ENCODE measurements at regions not wholly inside any gene's neighbourhood (a gene's known extent, or its start where the extent isn't known, plus 50 kb on each side); places are given as distances from the start of the nearest gene placed in this dataset.

GRCh38 chr11:115931548-115932083 lies 427.4 kb upstream of the CADM1 start:
- Histone ChIP-seq H3K36me3 (no peaks in the 10 kb centered on the region), H3K4me1 (peaks cover 0 to 19% of the 10 kb centered on the region in 2 donors), H3K27me3 (no peaks in the 10 kb centered on the region), H3K9me3 (no peaks in the 10 kb centered on the region), H3K4me3 (no peak overlapping the region), H3K27ac (no peak overlapping the region)
- intact Hi-C loops (cut with DNase I): no loop called here
- no peak for TF ChIP-seq CTCF (IDR thresholded peaks at IDR 0.05)
- no peak for DNase-seq
- ATAC-seq: peak; percentile 44

DNA sequence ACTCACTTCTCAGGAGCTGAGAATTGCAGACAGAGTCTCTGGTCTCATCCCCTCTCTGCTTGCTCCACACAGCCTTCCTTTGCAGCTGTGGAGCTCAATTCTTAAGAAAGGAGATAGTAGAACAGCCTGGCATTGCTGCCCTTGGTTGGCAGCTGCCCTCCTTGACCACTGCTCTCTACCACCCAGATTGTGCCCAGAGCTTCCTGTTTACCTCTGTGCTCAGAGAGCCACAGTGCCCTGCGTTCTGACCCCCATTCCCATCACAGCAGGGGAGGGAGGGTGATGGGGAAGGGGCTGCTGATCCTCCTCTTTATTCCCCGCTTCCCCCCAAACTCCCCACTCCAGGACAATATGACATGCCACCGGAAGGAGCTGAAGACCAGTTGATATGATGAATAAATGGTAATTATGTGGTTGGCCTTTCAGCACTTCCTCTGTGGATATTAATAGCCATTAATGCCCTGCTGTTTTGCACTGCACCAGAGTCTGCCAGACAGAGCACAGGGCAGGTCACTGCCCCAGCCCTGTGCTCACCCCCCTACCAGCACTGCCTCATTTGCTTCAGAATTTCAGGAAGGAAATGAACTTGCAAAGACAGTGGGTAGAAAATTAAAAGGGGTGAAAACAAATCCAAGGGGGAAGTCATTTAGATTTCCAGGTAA lies 426.8 kb upstream of the CADM1 start:
- peak; percentile 81 for ATAC-seq
- no peak overlapping the region for H3K4me3 ChIP-seq
- H3K27ac ChIP-seq: no peak overlapping the region
- H3K9me3 ChIP-seq: no peaks in the 10 kb centered on the region
- no peak for DNase-seq
- no peaks in the 10 kb centered on the region for H3K27me3 ChIP-seq
- no peaks in the 10 kb centered on the region for H3K36me3 ChIP-seq
- intact Hi-C loops (cut with DNase I): no loop called here
- peaks cover 0 to 19% of the 10 kb centered on the region in 2 donors for H3K4me1 ChIP-seq
- TF ChIP-seq CTCF (IDR thresholded peaks at IDR 0.05): no peak

GRCh38 chr11:115930291-115930690 lies 426.1 kb upstream of the CADM1 start:
- ATAC-seq (no peak), DNase-seq (no peak)
- intact Hi-C loops (cut with DNase I): no loop called here
- Histone ChIP-seq H3K27me3 (no peaks in the 10 kb centered on the region), H3K36me3 (no peaks in the 10 kb centered on the region), H3K27ac (no peak overlapping the region), H3K9me3 (no peaks in the 10 kb centered on the region), H3K4me1 (peaks cover 0 to 19% of the 10 kb centered on the region in 2 donors), H3K4me3 (no peak overlapping the region)
- no peak for TF ChIP-seq CTCF (IDR thresholded peaks at IDR 0.05)

- Histone ChIP-seq H3K4me1 (peaks cover 0 to 19% of the 10 kb centered on the region in 2 donors), H3K27me3 (no peaks in the 10 kb centered on the region), H3K4me3 (no peak overlapping the region), H3K27ac (no peak overlapping the region), H3K9me3 (no peaks in the 10 kb centered on the region), H3K36me3 (no peaks in the 10 kb centered on the region)
- DNase-seq: no peak
- intact Hi-C loops (cut with DNase I): no loop called here
- TF ChIP-seq CTCF (IDR thresholded peaks at IDR 0.05): no peak
- no peak for ATAC-seq
Observed at GRCh38 chr11:115929618-115930129, 425.5 kb upstream of the CADM1 start.

DNA sequence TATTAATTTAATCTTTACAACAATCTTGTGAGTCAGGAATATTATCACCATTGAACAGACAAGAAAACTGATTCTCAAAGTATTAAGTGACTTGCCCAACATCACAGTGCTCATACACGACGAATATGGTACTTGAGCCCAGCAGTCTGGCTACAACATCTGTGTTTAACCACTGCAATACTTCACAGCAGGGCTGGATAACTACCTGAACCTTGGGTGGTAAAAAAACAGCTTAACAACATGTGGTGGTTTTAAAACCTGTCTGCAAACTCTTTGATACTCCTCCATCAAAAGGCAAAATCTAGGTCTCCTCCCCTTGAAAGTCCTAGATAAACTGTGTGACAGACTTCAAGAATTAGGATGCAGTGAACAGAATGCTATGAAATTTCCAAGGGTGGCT lies 424.6 kb upstream of the CADM1 start:
- TF ChIP-seq CTCF (IDR thresholded peaks at IDR 0.05): no peak
- H3K27ac ChIP-seq: no peak overlapping the region
- DNase-seq: no peak
- no peaks in the 10 kb centered on the region for H3K36me3 ChIP-seq
- peaks cover 0 to 19% of the 10 kb centered on the region in 2 donors for H3K4me1 ChIP-seq
- H3K9me3 ChIP-seq: no peaks in the 10 kb centered on the region
- intact Hi-C loops (cut with DNase I): no loop called here
- ATAC-seq: no peak
- no peaks in the 10 kb centered on the region for H3K27me3 ChIP-seq
- no peak overlapping the region for H3K4me3 ChIP-seq
